Right hindlimb (tissue), 1 donor: ENCODE measurements at regions not wholly inside any gene's neighbourhood (a gene's known extent, or its start where the extent isn't known, plus 50 kb on each side); places are given as distances from the start of the nearest gene placed in this dataset.
"Not testable (repeated sequence)": the region's sequence is repeated elsewhere in the genome, so short reads cannot be mapped to it uniquely, and the experiment has no call there.

Experiments used
- DNase-seq: peaks from one replicate; pipeline ENCODE4 v3.0.0-alpha.2; 2018

GRCh38 chr18:961644-962355 is 57.1 kb downstream of the ADCYAP1 start:
- peak; percentile 41 for DNase-seq

- DNase-seq, result no peak
These were observed 58.6 kb downstream of the ADCYAP1 start for GRCh38 chr18:963276-963675.

- no peak for DNase-seq
These were observed 61.5 kb downstream of the ADCYAP1 start for GRCh38 chr18:965921-966758.

GRCh38 chr18:966759-967576 is 62.3 kb downstream of the ADCYAP1 start:
- DNase-seq, result no peak

GRCh38 chr18:968910-969309 is 64.2 kb downstream of the ADCYAP1 start:
- not testable (repeated sequence) for DNase-seq

DNA sequence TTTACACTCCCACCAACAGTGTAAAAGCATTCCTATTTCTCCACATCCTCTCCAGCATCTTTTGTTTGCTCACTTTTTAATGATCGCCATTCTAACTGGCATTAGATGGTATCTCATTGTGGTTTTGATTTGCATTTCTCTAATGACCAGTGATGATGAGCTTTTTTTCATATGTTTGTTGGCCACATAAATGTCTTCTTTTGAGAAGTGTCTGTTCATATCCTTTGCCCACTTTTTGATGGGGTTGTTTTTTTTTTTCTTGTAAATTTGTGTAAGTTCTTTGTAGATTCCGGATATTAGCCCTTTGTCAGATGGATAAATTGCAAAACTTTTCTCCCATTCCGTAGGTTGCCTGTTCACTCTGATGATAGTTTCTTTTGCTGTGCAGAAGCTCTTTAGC is 64.6 kb downstream of the ADCYAP1 start:
- DNase-seq, result not testable (repeated sequence)

- not testable (repeated sequence) for DNase-seq
These were observed 69.9 kb downstream of the ADCYAP1 start for GRCh38 chr18:974606-975005.

GRCh38 chr18:976393-977128 is 71.9 kb downstream of the ADCYAP1 start:
- not testable (repeated sequence) for DNase-seq

- DNase-seq, result not testable (repeated sequence)
These were observed 72.7 kb downstream of the ADCYAP1 start for GRCh38 chr18:977327-977726.

- not testable (repeated sequence) for DNase-seq
These were observed 73.1 kb downstream of the ADCYAP1 start for GRCh38 chr18:977732-978131.

DNA sequence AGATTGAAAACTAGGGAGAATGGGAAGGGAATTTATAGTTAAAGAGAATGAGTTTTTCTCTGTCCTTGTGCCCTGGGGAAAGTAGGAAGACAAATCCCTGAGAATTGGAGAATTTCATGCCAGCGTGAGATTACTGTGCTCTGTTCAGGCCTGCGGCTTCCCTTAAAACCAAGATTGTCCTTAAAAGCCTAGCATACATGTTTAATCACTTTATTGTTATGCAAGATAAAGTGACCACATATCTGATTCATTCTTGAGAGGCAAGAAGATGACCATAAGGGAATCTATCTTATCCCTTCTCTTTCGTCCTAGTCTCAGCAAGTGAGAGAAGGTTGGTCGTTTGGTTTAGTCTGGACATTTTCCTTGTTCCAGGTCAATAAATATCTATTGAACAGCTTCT is 75.9 kb downstream of the ADCYAP1 start:
- no peak for DNase-seq

- no peak for DNase-seq
These were observed 79.3 kb downstream of the ADCYAP1 start for GRCh38 chr18:984004-984403.

DNA sequence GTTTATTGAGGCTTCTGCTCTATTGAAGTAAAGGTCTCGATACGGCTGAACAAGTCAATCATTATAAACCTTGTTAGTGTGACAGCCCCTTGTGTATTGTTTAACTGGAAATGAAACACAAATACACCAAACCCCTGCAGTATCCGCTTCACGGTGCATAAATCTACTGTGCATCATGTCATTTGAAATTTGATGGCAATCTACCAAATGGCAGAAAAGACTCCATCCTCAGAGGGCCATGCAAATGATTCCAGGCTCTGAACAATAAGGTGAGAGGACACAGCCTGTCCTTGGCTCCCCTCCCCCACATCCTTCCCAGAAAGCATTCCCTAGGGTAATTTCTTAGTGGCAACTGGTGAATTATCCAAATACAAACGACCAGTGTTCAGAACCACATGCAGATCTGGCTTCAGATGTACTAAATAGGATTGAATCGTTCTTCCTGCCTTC is 80.6 kb downstream of the ADCYAP1 start:
- no peak for DNase-seq

- no peak for DNase-seq
These were observed 81.4 kb downstream of the ADCYAP1 start for GRCh38 chr18:986051-986450.

DNA sequence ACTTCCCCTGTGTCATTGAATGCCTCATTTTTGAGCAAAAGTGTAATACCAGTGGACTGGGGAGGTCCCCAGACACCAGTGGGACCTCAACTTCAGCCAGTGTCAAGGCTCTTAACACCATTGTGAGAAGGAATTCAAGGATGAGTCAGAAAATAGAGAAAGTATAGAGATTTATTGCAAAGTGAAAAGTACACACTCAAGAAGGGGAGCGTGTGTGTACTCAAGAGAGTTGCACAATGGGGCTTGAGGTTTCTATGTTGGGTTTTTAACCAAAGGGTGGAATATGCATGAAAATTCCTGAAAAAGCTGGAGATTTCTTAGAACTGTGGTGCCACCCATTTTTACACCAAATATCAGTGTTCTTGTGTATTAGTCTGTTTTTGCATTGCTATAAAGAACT is 81.9 kb downstream of the ADCYAP1 start:
- no peak for DNase-seq

DNA sequence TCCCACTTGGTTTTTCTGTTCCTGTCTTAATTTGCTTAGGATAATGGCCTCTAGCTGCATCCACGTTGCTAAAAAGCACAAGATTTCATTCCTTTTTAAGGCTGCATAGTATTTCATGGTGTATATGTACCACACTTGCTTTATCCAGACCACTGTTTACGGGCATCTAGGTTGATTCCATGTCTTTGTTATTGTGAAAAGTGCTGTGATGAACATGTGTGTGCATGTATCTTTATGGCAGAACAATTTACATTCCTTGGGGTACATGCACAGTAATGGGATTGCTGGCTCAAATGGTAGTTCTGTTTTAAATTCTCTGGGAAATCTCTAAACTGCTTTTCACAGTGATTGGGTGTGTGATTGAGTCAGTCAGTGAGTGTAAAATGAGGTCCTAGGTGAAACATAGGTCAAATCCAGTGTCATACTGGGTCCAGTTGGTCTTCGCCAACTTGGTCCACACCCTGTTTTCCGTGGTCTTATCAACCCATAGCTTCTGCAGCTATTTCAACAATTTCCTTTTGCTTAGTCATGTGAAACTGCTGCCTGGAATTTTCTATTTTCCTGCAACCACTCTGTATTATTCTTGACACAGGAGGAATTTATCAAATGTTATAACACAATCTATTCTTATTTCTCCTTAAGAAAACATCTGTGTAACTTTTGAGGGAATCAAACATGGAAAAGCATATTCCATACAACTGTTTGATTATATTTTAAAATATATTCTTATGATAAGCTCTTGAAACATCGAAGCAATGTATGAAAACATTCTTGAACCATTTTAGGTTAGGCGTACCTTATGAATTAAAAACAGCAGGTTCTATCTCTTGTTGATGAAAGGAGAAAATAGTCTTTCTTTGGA is 82.9 kb downstream of the ADCYAP1 start:
- DNase-seq, result no peak

DNA sequence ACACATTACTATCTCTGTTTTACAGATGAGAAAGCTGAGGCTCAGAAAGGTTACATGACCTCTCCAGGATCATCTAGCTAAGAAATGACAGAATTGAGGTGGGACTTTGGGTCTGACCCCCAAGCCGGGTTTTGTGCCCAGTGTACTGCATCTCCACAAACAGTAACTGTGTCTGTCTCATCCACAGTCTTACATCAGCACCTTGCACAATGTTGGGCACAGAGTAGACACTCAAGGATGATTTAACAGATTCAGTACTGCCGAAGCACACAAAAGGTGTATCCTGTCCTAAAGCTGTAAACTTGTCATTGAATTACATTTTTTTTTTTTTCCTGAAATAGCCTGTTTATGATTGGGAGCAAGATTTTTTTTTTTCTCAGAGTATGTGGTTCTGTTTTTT is 84.8 kb downstream of the ADCYAP1 start:
- no peak for DNase-seq

- no peak for DNase-seq
These were observed 85.5 kb downstream of the ADCYAP1 start for GRCh38 chr18:990197-990596.

DNA sequence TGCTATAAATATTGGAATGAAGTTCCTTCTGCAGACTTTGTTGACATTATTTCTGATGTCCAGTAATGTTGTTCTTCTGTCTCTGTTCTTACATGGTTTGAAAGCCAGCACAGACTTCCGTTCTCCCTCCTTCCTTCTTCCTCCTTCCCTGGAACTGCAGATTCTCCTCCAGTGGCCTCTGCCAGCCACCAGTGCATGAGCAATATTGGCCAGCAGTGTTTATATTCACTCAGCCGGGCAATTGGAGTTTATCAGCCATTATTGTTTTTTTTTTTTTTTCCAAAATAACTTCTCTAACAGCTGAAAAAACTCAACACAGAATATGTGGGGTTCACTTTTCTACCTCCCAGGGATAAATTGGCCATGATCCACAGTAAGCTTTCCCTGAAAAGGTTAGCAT is 86.8 kb downstream of the ADCYAP1 start:
- no peak for DNase-seq

- DNase-seq, result no peak
These were observed 88.9 kb downstream of the ADCYAP1 start for GRCh38 chr18:993560-993959.

GRCh38 chr18:995629-996028 is 91.0 kb downstream of the ADCYAP1 start:
- peak; percentile 35 for DNase-seq

DNA sequence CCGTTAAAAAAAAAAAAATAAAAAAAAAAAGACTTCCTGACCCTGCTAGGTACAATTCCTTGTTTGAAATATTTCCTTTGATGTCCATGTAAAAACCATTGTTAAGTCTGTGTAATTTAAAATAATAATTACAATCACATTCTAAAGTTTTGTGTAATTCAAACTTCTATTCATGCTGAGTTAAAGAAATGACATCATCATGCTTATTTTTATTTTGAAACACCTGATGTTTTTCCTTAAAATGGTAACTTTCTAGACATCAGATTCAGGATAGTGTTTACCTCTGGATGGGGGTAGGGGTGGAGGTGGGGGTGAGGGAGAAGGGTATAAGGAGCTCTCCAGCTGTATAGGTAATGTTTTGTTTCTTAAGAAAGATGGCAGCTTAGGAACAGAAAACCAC is 92.8 kb downstream of the ADCYAP1 start:
- DNase-seq, result no peak
